ENCODE measurements at regions not wholly inside any gene's neighbourhood (a gene's known extent, or its start where the extent isn't known, plus 50 kb on each side); places are given as distances from the start of the nearest gene placed in this dataset.

DNA sequence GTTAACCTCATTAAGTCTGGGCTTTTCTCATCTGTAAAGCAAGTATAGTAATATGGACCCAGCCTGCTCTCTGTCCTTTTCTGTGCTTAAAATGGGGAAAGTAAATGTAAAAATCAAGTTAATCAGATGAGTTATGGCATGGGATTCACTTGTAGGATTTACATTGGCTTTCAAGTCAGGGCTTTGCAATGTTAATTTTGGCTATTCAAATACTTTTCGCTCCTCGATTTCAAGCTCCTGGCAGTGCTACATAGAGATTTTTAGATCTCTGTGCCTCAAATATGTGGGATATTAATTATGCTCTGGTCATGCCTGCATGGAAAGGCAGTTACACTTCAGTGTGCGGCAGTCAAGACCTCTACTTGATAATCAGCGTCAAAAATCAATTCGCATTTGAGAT is 709.8 kb downstream of the LTN1 start:
- TF ChIP-seq, protein P1, sequence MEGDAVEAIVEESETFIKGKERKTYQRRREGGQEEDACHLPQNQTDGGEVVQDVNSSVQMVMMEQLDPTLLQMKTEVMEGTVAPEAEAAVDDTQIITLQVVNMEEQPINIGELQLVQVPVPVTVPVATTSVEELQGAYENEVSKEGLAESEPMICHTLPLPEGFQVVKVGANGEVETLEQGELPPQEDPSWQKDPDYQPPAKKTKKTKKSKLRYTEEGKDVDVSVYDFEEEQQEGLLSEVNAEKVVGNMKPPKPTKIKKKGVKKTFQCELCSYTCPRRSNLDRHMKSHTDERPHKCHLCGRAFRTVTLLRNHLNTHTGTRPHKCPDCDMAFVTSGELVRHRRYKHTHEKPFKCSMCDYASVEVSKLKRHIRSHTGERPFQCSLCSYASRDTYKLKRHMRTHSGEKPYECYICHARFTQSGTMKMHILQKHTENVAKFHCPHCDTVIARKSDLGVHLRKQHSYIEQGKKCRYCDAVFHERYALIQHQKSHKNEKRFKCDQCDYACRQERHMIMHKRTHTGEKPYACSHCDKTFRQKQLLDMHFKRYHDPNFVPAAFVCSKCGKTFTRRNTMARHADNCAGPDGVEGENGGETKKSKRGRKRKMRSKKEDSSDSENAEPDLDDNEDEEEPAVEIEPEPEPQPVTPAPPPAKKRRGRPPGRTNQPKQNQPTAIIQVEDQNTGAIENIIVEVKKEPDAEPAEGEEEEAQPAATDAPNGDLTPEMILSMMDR (IDR thresholded peaks at IDR 0.05), result no peak
- no peak for TF ChIP-seq POLR2AphosphoS5 (IDR thresholded peaks at IDR 0.05)
- TF ChIP-seq POLR2A (IDR thresholded peaks at IDR 0.05), result no peak
